Central memory CD8-positive, alpha-beta T cell (primary cell): ENCODE measurements at regions not wholly inside any gene's neighbourhood (a gene's known extent, or its start where the extent isn't known, plus 50 kb on each side); places are given as distances from the start of the nearest gene placed in this dataset.
"Not testable (repeated sequence)": the region's sequence is repeated elsewhere in the genome, so short reads cannot be mapped to it uniquely, and the experiment has no call there.

Source experiments
- ATAC-seq: fragments of 150-1000 bp; cut with Tn5 transposase; replicated peaks from 2 replicates; pipeline ENCODE4 v1.10.0; 2022; ENCODE audit warnings: mild to moderate bottlenecking, moderate FRiP score, moderate number of reproducible peaks; ENCODE audit not compliant: poor library complexity, severe bottlenecking; ENCODE audit errors: extremely low read depth
- DNase-seq, 2 donors: peaks; one replicate each; pipeline ENCODE4 v3.0.0; 2021; ENCODE audit warnings: low spot score in 2 of 2
- H3K27ac Mint-ChIP-seq: one replicate; pipeline ENCODE4 v1.8.0; 2022; ENCODE audit warnings: low read depth, mild to moderate bottlenecking, moderate library complexity, mixed read lengths
- H3K27me3 Mint-ChIP-seq: one replicate; pipeline ENCODE4 v1.8.0; 2022; ENCODE audit warnings: mixed read lengths
- H3K36me3 Mint-ChIP-seq: one replicate; pipeline ENCODE4 v1.8.0; 2022; ENCODE audit warnings: mild to moderate bottlenecking, moderate library complexity, mixed read lengths; ENCODE audit not compliant: insufficient read depth
- H3K4me1 Mint-ChIP-seq: one replicate; pipeline ENCODE4 v1.8.0; 2022; ENCODE audit warnings: mixed read lengths
- H3K4me3 Mint-ChIP-seq: one replicate; pipeline ENCODE4 v1.8.0; 2022; ENCODE audit warnings: mild to moderate bottlenecking, moderate library complexity, mixed read lengths
- H3K9me3 Mint-ChIP-seq: one replicate; pipeline ENCODE4 v1.8.0; 2022; ENCODE audit warnings: mixed read lengths

GRCh38 chr7:131836733-131837132 is 280.3 kb upstream of the PODXL start:
- Mint-ChIP-seq H3K36me3 (no peaks in the 10 kb centered on the region), H3K4me1 (no peaks in the 10 kb centered on the region), H3K9me3 (no peaks in the 10 kb centered on the region), H3K27me3 (peaks cover 46% of the 10 kb centered on the region), H3K27ac (no peak overlapping the region), H3K4me3 (no peak overlapping the region)
- DNase-seq (no peak), ATAC-seq (no peak)

GRCh38 chr7:131835141-131835540 is 278.7 kb upstream of the PODXL start:
- H3K4me3 Mint-ChIP-seq: no peak overlapping the region
- H3K36me3 Mint-ChIP-seq: no peaks in the 10 kb centered on the region
- no peaks in the 10 kb centered on the region for H3K4me1 Mint-ChIP-seq
- DNase-seq: no peak
- peaks cover 55% of the 10 kb centered on the region for H3K27me3 Mint-ChIP-seq
- no peak overlapping the region for H3K27ac Mint-ChIP-seq
- H3K9me3 Mint-ChIP-seq: no peaks in the 10 kb centered on the region
- ATAC-seq: no peak

- ATAC-seq (no peak), DNase-seq (no peak)
- Mint-ChIP-seq H3K4me3 (no peak overlapping the region), H3K9me3 (no peaks in the 10 kb centered on the region), H3K4me1 (no peaks in the 10 kb centered on the region), H3K36me3 (no peaks in the 10 kb centered on the region), H3K27ac (no peak overlapping the region), H3K27me3 (peaks cover 51% of the 10 kb centered on the region)
Measured at GRCh38 chr7:131830681-131831080, 274.3 kb upstream of the PODXL start.

- no peak overlapping the region for H3K4me3 Mint-ChIP-seq
- peaks cover 51% of the 10 kb centered on the region for H3K27me3 Mint-ChIP-seq
- no peak overlapping the region for H3K27ac Mint-ChIP-seq
- H3K36me3 Mint-ChIP-seq: no peaks in the 10 kb centered on the region
- H3K4me1 Mint-ChIP-seq: no peaks in the 10 kb centered on the region
- ATAC-seq (no peak), DNase-seq (no peak)
- H3K9me3 Mint-ChIP-seq: no peaks in the 10 kb centered on the region
Measured at GRCh38 chr7:131829947-131830558, 273.6 kb upstream of the PODXL start.

- no peak overlapping the region for H3K27ac Mint-ChIP-seq
- ATAC-seq: no peak
- H3K9me3 Mint-ChIP-seq: no peaks in the 10 kb centered on the region
Measured at GRCh38 chr7:131827421-131827820, 271.0 kb upstream of the PODXL start.

GRCh38 chr7:131826960-131827359 is 270.5 kb upstream of the PODXL start:
- no peak overlapping the region for H3K27ac Mint-ChIP-seq
- H3K4me1 Mint-ChIP-seq: no peaks in the 10 kb centered on the region
- no peak for ATAC-seq
- H3K36me3 Mint-ChIP-seq: no peaks in the 10 kb centered on the region
- DNase-seq: no peak
- no peak overlapping the region for H3K4me3 Mint-ChIP-seq
- peaks cover 27% of the 10 kb centered on the region for H3K27me3 Mint-ChIP-seq
- H3K9me3 Mint-ChIP-seq: no peaks in the 10 kb centered on the region

More at GRCh38 chr7:131827421-131827820, 271.0 kb upstream of the PODXL start:
- DNase-seq: no peak
- Mint-ChIP-seq H3K36me3 (no peaks in the 10 kb centered on the region), H3K27me3 (peaks cover 32% of the 10 kb centered on the region), H3K4me3 (no peak overlapping the region), H3K4me1 (no peaks in the 10 kb centered on the region)

- not testable (repeated sequence) for H3K27ac Mint-ChIP-seq, DNase-seq, H3K9me3 Mint-ChIP-seq, H3K4me3 Mint-ChIP-seq, H3K36me3 Mint-ChIP-seq, H3K4me1 Mint-ChIP-seq, ATAC-seq, H3K27me3 Mint-ChIP-seq
Measured at GRCh38 chr7:131823961-131824440, 267.6 kb upstream of the PODXL start.

- Mint-ChIP-seq H3K4me3 (no peak overlapping the region), H3K36me3 (no peaks in the 10 kb centered on the region), H3K9me3 (peaks cover 5% of the 10 kb centered on the region), H3K27me3 (peaks cover 12% of the 10 kb centered on the region), H3K4me1 (no peaks in the 10 kb centered on the region), H3K27ac (no peak overlapping the region)
- no peak for DNase-seq
- no peak for ATAC-seq
Measured at GRCh38 chr7:131819891-131820290, 263.5 kb upstream of the PODXL start.

GRCh38 chr7:131816391-131817007 is 260.1 kb upstream of the PODXL start:
- Mint-ChIP-seq H3K36me3 (no peaks in the 10 kb centered on the region), H3K27me3 (peaks cover 21% of the 10 kb centered on the region), H3K4me1 (no peaks in the 10 kb centered on the region), H3K27ac (no peak overlapping the region), H3K9me3 (peaks cover 5% of the 10 kb centered on the region), H3K4me3 (no peak overlapping the region)
- ATAC-seq (no peak), DNase-seq (no peak)

- no peak for ATAC-seq
- peaks cover 41% of the 10 kb centered on the region for H3K27me3 Mint-ChIP-seq
- DNase-seq: no peak
- no peaks in the 10 kb centered on the region for H3K36me3 Mint-ChIP-seq
- no peak overlapping the region for H3K27ac Mint-ChIP-seq
- no peak overlapping the region for H3K4me3 Mint-ChIP-seq
- H3K9me3 Mint-ChIP-seq: no peaks in the 10 kb centered on the region
- H3K4me1 Mint-ChIP-seq: no peaks in the 10 kb centered on the region
Measured at GRCh38 chr7:131808736-131809135, 252.3 kb upstream of the PODXL start.

- H3K4me1 Mint-ChIP-seq, H3K36me3 Mint-ChIP-seq, H3K27ac Mint-ChIP-seq, ATAC-seq, H3K4me3 Mint-ChIP-seq, DNase-seq, H3K9me3 Mint-ChIP-seq: not testable (repeated sequence)
- H3K27me3 Mint-ChIP-seq: peaks cover 47% of the 10 kb centered on the region
Measured at GRCh38 chr7:131808156-131808555, 251.7 kb upstream of the PODXL start.

- Mint-ChIP-seq H3K27me3 (peaks cover 42% of the 10 kb centered on the region), H3K4me1 (no peaks in the 10 kb centered on the region), H3K4me3 (no peak overlapping the region), H3K9me3 (no peaks in the 10 kb centered on the region), H3K27ac (no peak overlapping the region), H3K36me3 (no peaks in the 10 kb centered on the region)
- no peak for DNase-seq
- ATAC-seq: no peak
Measured at GRCh38 chr7:131803816-131804215, 247.4 kb upstream of the PODXL start.

- H3K27ac Mint-ChIP-seq: no peak overlapping the region
- H3K4me1 Mint-ChIP-seq: no peaks in the 10 kb centered on the region
- ATAC-seq: no peak
- DNase-seq: no peak
- no peaks in the 10 kb centered on the region for H3K9me3 Mint-ChIP-seq
- peaks cover 55% of the 10 kb centered on the region for H3K27me3 Mint-ChIP-seq
- no peak overlapping the region for H3K4me3 Mint-ChIP-seq
- no peaks in the 10 kb centered on the region for H3K36me3 Mint-ChIP-seq
Measured at GRCh38 chr7:131802195-131802864, 245.9 kb upstream of the PODXL start.
